SJCRH30 (cell line): ENCODE measurements at regions not wholly inside any gene's neighbourhood (a gene's known extent, or its start where the extent isn't known, plus 50 kb on each side); places are given as distances from the start of the nearest gene placed in this dataset.
"Not testable (repeated sequence)": the region's sequence is repeated elsewhere in the genome, so short reads cannot be mapped to it uniquely, and the experiment has no call there.

Experiments
- DNase-seq, 2 experiments: peaks; one replicate each; pipeline ENCODE4 v3.0.0-alpha.2; 2015 to 2020
- H3K27ac ChIP-seq: fragments of 250-450 bp; sonication (Bioruptor Pico); 2 replicates; pipeline ENCODE4 v1.5.1; 2020; ENCODE audit warnings: mild to moderate bottlenecking, moderate library complexity
- H3K27me3 ChIP-seq: fragments of 250-450 bp; sonication (Bioruptor Pico); 2 replicates; pipeline ENCODE4 v1.5.1; 2020; ENCODE audit warnings: mild to moderate bottlenecking, moderate library complexity
- H3K36me3 ChIP-seq: fragments of 250-450 bp; sonication (Bioruptor Pico); 2 replicates; pipeline ENCODE4 v1.5.1; 2020; ENCODE audit warnings: mild to moderate bottlenecking, moderate library complexity
- H3K4me1 ChIP-seq: fragments of 250-450 bp; sonication (Bioruptor Pico); 2 replicates; pipeline ENCODE4 v1.5.1; 2020; ENCODE audit warnings: mild to moderate bottlenecking, moderate library complexity
- H3K4me3 ChIP-seq: fragments of 250-450 bp; sonication (Bioruptor Pico); 2 replicates; pipeline ENCODE4 v1.5.1; 2020; ENCODE audit warnings: mild to moderate bottlenecking, moderate library complexity
- H3K9me3 ChIP-seq: fragments of 250-450 bp; sonication (Bioruptor Pico); replicated peaks from 2 replicates; pipeline ENCODE4 v1.5.1; 2020; ENCODE audit warnings: mild to moderate bottlenecking, moderate library complexity

GRCh38 chr12:30164382-30165318, 380.9 kb upstream of the TMTC1 start:
- peak; percentile 20 to 46 for DNase-seq
- Histone ChIP-seq H3K27me3 (no peaks in the 10 kb centered on the region), H3K27ac (no peak overlapping the region), H3K4me1 (peaks cover 8% of the 10 kb centered on the region; the same call in 1 of the 2 replicates), H3K36me3 (no peaks in the 10 kb centered on the region), H3K9me3 (no peaks in the 10 kb centered on the region; the same call in 1 of the 2 replicates), H3K4me3 (no peak overlapping the region)

- H3K27ac ChIP-seq, H3K36me3 ChIP-seq, DNase-seq, H3K27me3 ChIP-seq, H3K4me1 ChIP-seq, H3K9me3 ChIP-seq, H3K4me3 ChIP-seq: not testable (repeated sequence)
Observed at GRCh38 chr12:30156833-30157232, 373.1 kb upstream of the TMTC1 start.

- no peak overlapping the region for H3K27ac ChIP-seq
- no peaks in the 10 kb centered on the region for H3K27me3 ChIP-seq
- no peaks in the 10 kb centered on the region for H3K36me3 ChIP-seq
- H3K4me3 ChIP-seq = no peak overlapping the region
- peaks cover 9% of the 10 kb centered on the region; the same call in 1 of the 2 replicates for H3K9me3 ChIP-seq
- no peaks in the 10 kb centered on the region for H3K4me1 ChIP-seq
- no peak for DNase-seq
Observed at GRCh38 chr12:30155001-30155730, 371.4 kb upstream of the TMTC1 start.

- no peaks in the 10 kb centered on the region for H3K27me3 ChIP-seq
- H3K4me3 ChIP-seq = no peak overlapping the region
- H3K9me3 ChIP-seq = peaks cover 9% of the 10 kb centered on the region; the same call in 1 of the 2 replicates
Observed at GRCh38 chr12:30153981-30154380, 370.2 kb upstream of the TMTC1 start.

GRCh38 chr12:30152705-30153104, 369.0 kb upstream of the TMTC1 start:
- Histone ChIP-seq H3K36me3 (no peaks in the 10 kb centered on the region), H3K27ac (no peak overlapping the region), H3K4me1 (no peaks in the 10 kb centered on the region), H3K27me3 (no peaks in the 10 kb centered on the region), H3K9me3 (peaks cover 9% of the 10 kb centered on the region; the same call in 1 of the 2 replicates), H3K4me3 (no peak overlapping the region)
- no peak for DNase-seq

More at GRCh38 chr12:30153981-30154380, 370.2 kb upstream of the TMTC1 start:
- no peaks in the 10 kb centered on the region for H3K4me1 ChIP-seq
- no peaks in the 10 kb centered on the region for H3K36me3 ChIP-seq
- no peak for DNase-seq
- no peak overlapping the region for H3K27ac ChIP-seq

GRCh38 chr12:30151831-30152230, 368.1 kb upstream of the TMTC1 start:
- H3K9me3 ChIP-seq = peaks cover 9% of the 10 kb centered on the region; the same call in 1 of the 2 replicates
- DNase-seq = no peak
- H3K27me3 ChIP-seq = no peaks in the 10 kb centered on the region
- H3K36me3 ChIP-seq = no peaks in the 10 kb centered on the region
- H3K4me3 ChIP-seq = no peak overlapping the region
- H3K27ac ChIP-seq = no peak overlapping the region
- no peaks in the 10 kb centered on the region for H3K4me1 ChIP-seq

GRCh38 chr12:30146561-30146960, 362.8 kb upstream of the TMTC1 start:
- H3K27me3 ChIP-seq = no peaks in the 10 kb centered on the region
- no peak overlapping the region for H3K4me3 ChIP-seq
- H3K9me3 ChIP-seq = no peaks in the 10 kb centered on the region
- H3K36me3 ChIP-seq = no peaks in the 10 kb centered on the region
- no peaks in the 10 kb centered on the region for H3K4me1 ChIP-seq
- H3K27ac ChIP-seq = no peak overlapping the region
- no peak for DNase-seq

GRCh38 chr12:30145684-30146032, 361.9 kb upstream of the TMTC1 start:
- Histone ChIP-seq H3K4me3 (no peak overlapping the region), H3K27ac (no peak overlapping the region)

GRCh38 chr12:30144777-30145683, 361.3 kb upstream of the TMTC1 start:
- Histone ChIP-seq H3K27me3 (no peaks in the 10 kb centered on the region), H3K4me1 (no peaks in the 10 kb centered on the region), H3K9me3 (no peaks in the 10 kb centered on the region), H3K4me3 (no peak overlapping the region), H3K36me3 (no peaks in the 10 kb centered on the region), H3K27ac (no peak overlapping the region)
- DNase-seq = no peak

More at GRCh38 chr12:30145684-30146032, 361.9 kb upstream of the TMTC1 start:
- no peaks in the 10 kb centered on the region for H3K27me3 ChIP-seq
- no peaks in the 10 kb centered on the region for H3K9me3 ChIP-seq
- no peak for DNase-seq
- H3K36me3 ChIP-seq = no peaks in the 10 kb centered on the region
- no peaks in the 10 kb centered on the region for H3K4me1 ChIP-seq

GRCh38 chr12:30142301-30142700, 358.6 kb upstream of the TMTC1 start:
- Histone ChIP-seq H3K27ac (no peak overlapping the region), H3K4me3 (no peak overlapping the region), H3K9me3 (no peaks in the 10 kb centered on the region), H3K27me3 (no peaks in the 10 kb centered on the region), H3K36me3 (no peaks in the 10 kb centered on the region), H3K4me1 (no peaks in the 10 kb centered on the region)
- no peak for DNase-seq

GRCh38 chr12:30138483-30138882, 354.7 kb upstream of the TMTC1 start:
- Histone ChIP-seq H3K36me3 (no peaks in the 10 kb centered on the region), H3K4me1 (no peaks in the 10 kb centered on the region), H3K27ac (no peak overlapping the region), H3K9me3 (no peaks in the 10 kb centered on the region), H3K4me3 (no peak overlapping the region), H3K27me3 (no peaks in the 10 kb centered on the region)
- DNase-seq = no peak

- no peak for DNase-seq
- Histone ChIP-seq H3K4me3 (no peak overlapping the region), H3K27me3 (no peaks in the 10 kb centered on the region), H3K27ac (no peak overlapping the region), H3K9me3 (peaks cover 8% of the 10 kb centered on the region; the same call in 1 of the 2 replicates), H3K4me1 (no peaks in the 10 kb centered on the region), H3K36me3 (no peaks in the 10 kb centered on the region)
Observed at GRCh38 chr12:30136696-30137095, 353.0 kb upstream of the TMTC1 start.

GRCh38 chr12:30135776-30136175, 352.0 kb upstream of the TMTC1 start:
- no peak overlapping the region for H3K4me3 ChIP-seq
- no peak overlapping the region for H3K27ac ChIP-seq
- DNase-seq = no peak
- H3K9me3 ChIP-seq = peaks cover 8% of the 10 kb centered on the region; the same call in 1 of the 2 replicates
- H3K27me3 ChIP-seq = no peaks in the 10 kb centered on the region
- H3K4me1 ChIP-seq = no peaks in the 10 kb centered on the region; the same call in 1 of the 2 replicates
- no peaks in the 10 kb centered on the region for H3K36me3 ChIP-seq

- no peaks in the 10 kb centered on the region for H3K27me3 ChIP-seq
- DNase-seq = no peak
- H3K36me3 ChIP-seq = no peaks in the 10 kb centered on the region
- H3K9me3 ChIP-seq = peaks cover 8% of the 10 kb centered on the region; the same call in 1 of the 2 replicates
- no peak overlapping the region for H3K27ac ChIP-seq
- no peak overlapping the region for H3K4me3 ChIP-seq
- H3K4me1 ChIP-seq = no peaks in the 10 kb centered on the region; the same call in 1 of the 2 replicates
Observed at GRCh38 chr12:30134229-30134628, 350.5 kb upstream of the TMTC1 start.
